ENCODE measurements at regions not wholly inside any gene's neighbourhood (a gene's known extent, or its start where the extent isn't known, plus 50 kb on each side); places are given as distances from the start of the nearest gene placed in this dataset.
"Not testable (repeated sequence)": the region's sequence is repeated elsewhere in the genome, so short reads cannot be mapped to it uniquely, and the experiment has no call there.

DNA sequence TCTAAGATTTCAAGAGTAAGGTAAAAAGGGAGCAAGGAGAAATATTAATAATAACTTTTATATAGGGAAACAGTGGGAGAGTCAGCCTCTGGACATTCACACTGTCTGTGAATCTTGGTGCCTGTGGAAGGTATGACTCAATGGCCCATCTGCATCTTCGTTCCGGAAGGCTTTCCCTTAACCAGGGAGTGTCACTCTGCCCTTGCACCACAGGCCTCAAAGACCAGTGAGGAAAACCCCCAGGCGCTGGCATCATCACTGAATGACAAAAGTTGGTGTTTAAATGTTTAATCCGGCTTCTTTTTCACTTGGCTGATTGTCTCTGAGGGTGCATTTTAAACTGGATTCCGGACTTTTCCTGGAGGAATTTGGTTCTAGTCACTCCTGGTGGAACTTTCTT is 522.4 kb upstream of the TLE4 start:
- no peak for DNase-seq

DNA sequence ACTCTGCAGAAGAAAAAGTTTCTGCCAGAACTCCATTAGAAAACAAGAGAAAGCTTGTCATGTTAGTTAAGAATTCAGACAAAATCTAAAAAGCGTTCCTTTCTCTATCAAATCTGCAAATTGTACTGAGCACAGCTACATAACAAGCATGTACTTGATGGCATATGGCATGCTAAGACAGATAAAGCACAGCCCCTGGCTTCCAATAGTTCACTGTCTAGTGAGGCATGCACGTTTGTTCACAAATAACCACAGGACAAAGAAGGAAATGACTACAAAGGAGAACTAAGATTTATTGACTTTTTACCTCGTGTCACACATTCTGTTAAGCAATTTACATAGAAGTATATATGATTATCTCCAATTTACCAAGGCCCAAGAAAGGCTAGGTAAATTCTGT is 518.2 kb upstream of the TLE4 start:
- DNase-seq = no peak

DNA sequence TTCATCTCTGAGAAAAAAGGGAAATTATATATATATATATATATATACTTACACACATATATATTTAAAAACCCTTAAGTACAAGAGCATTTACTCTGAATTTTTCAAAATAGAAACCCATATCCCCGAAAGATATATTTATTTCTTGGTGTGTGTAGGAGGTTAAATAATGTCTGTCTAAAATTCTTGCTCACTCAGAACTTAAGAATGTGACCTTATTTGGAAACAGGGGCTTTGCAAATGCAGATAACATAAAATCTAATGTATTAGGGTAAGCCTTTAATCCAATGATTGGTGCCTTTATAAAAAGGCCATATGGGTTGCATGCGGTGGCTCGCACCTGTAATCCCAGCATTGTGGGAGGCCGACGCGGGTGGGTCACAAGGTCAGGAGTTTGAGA is 517.3 kb upstream of the TLE4 start:
- DNase-seq = no peak

DNA sequence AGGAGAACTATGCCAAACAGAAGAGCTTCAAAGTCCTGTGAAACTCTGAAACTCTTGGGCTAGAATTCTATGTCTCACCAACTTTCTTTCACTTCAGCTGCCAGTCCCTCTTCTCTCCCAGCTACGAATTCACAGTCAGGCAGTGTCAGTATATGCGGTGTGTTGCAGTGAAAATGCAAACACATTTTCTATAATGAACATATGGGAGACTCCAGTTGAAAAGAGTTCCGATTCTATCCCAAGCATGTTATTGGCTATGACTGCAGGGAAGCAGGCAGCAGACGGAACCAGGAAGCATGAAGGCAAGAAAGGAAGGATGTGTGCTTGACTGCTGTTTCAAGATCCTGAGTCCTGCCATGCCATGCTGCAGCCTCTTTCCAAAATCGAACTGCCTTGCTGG is 515.7 kb upstream of the TLE4 start:
- no peak for DNase-seq

DNA sequence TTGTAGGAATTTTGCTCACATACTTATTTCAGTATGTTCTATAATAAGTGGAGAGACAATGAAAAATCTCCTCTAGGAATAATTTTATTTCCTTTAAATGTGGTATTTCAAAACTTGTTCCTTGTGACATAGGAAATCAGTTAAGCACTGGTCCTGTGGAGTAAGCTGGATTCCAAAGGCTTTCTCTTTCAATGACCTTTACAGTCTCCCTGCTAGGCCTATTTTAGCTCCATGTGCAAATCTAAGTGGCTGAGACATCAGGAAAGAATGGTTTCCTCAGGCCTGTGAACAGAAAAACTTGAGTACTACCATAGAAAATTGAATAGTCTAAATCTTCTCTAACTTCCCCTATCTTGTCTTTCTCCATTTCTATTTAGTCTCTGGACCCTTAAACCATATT is 514.2 kb upstream of the TLE4 start:
- no peak for DNase-seq

DNA sequence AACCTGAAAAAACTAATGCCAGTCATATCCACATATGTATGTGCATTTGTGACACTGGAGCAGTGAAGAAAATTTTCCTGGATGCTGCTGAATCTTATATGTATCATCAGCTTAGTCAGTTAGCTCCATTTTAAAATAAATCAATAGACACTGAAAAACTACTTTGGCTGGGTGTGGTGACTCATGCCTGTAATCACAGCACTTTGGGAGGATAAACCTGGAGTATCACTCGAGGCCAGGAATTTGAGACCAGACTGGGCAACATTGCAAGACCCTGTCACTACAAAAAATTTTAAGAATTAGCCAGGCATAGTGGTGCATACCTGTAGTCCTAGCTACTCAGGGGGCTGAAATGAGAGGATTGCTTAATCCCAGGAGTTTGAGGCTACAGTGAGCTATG is 511.0 kb upstream of the TLE4 start:
- DNase-seq = no peak

DNA sequence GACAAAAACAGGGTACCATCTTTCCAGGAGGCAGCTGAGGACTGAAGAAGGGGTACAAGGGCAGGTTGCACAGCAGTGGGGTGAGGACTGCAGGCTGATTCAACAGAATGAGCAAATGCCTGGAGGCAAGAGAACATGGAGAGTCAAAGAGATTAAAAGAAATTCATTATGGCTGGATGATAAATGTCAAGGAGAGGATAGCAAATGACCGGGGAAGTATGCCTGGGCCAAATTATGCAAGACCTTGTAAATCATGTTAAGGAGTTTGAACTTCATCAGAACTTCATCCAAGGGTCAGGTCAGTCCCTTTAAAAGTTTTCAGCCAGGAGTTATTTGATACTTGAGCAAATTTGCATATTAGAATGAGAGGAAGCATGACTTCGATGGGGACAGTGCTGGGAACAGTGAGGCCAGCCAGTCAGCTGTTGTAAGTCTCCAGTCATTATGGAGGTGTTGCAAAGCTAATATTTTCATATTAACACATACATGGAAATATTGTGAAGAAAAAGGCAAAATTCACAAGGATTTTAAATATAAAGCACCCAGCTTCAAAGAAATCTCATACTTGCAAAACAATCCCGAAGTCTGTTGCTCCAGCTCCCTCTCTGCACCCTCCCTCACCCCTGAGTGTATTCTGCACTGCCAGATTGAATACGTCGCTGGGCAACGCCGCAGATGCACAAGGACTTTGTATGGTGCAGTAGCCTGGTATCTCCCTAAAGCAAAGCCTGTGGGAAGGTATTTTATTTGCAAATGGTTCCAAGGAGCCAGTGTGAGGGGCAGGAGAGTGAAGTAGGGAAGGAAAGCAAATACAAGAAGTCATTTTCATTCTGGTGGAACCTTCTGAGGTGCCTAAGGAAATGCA is 509.8 kb upstream of the TLE4 start:
- DNase-seq = no peak

DNA sequence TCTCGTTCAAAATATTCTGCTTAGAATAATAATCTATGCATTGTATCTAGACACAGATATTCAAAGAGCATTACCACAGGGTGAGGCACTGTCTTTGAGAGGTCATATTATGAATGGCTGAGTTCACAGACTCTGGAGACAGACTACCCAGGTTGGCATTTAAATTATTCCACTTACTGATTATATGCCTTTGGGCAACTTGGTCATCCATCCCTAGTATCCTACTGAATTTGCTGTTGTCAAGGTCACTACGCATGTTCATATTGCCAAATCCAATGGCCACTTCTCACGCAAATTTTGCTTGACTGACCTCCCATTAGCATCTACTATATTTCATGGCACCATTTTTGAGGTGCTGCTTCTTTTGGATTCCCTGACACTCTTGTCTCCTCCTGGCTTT is 498.6 kb upstream of the TLE4 start:
- DNase-seq = no peak

DNA sequence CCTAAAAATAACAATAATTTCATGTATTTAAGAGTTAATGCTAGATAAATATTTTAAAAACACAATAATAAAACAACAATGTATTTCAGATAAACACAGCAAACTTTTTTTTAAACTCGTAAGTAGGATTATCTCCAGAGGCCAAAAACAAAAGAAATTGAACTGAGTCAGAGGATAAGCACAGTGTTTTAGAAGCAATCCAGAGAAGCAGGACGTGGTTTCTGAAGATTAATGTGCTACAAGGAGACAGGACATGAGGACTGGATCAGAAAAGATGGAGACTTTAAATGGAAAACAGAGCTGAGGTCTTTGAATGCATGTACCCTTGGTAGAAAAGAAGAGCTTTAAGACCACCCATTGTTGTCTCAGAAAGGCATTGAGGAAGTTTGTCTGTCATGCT is 491.2 kb upstream of the TLE4 start:
- DNase-seq = no peak

DNA sequence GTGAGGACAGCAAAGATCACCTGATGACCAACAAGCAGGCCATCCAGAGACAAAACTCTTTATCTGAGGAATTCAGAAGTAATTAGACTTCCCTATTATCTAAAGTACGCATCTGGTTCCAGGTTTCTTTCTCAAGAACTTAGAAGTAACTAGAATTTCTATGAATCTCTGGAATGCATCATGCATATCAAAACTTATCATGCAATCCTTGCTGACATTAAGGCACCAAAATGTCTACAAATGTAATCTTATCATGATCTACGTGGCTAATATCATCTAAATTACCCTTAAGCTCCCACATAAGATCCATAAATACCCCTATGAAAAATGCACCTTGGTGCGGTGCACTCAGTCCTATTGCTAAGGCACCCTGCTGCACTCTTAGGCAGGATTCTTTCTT is 488.1 kb upstream of the TLE4 start:
- no peak for DNase-seq

DNA sequence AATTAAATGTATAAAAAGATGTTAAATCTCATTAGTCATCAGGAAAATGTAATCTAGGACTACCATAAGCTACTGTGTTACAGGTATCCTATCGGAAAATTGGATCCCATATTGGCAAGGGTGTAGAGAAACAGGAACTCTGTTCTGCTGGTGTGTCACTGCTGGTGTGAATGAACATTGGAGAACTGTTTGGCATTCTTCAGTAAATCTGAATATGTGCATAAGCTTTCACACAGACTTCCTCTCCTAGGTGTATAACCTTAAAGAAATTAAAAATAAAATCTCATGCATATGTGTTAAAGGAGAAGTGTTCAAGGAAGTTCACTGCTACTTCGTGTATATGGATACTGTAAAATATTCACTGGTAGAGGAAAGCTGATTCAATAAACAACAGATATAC is 484.6 kb upstream of the TLE4 start:
- DNase-seq = no peak

DNA sequence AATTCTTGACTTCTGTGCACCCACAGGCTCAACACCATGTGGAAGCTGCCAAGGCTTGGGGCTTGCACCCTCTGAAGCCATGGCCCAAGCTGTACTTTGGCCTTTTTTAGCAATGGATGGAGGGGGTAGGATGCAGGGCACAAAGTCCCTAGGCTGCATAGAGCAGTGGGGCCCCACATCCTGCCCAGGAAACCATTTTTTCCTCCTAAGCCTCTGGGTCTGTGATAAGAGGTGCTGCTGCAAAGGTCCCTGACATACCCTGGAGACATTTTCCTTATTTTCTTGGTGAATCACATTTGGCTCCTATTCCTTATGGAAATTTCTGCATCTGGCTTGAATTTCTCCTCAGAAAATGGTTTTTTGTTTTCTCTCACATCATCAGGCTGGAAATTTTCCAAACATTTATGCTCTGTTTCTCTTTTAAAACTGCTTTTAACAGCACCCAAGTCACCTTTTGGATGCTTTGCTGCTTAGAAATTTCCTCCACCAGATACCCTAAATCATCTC is 482.7 kb upstream of the TLE4 start:
- no peak for DNase-seq

DNA sequence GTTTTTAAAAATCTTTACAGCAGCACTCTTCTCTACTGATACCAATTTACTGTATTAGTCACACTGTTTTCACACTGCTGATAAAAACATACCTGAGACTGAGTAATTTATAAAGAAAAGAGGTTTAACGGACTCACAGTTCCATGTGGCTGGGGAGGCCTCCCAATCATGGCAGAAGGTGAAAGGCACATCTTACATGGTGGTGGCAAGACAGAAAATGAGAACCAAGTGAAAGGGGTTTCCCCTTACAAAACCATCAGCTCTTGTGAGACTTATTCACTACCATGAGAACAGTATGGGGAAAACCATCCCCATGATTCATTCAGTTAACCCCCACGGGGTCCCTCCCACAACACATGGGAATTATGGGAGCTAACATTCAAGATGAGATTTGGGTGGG is 481.9 kb upstream of the TLE4 start:
- not testable (repeated sequence) for DNase-seq

DNA sequence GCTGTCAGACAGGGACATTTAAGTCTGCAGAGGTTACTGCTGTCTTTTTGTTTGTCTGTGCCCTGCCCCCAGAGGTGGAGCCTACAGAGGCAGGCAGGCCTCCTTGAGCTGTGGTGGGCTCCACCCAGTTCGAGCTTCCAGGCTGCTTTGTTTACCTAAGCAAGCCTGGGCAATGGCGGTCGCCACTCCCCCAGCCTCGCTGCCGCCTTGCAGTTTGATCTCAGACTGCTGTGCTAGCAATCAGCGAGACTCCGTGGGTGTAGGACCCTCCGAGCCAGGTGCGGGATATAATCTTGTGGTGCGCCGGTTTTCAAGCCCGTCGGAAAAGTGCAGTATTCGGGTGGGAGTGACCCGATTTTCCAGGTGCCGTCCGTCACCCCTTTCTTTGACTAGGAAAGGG is 468.5 kb upstream of the TLE4 start:
- DNase-seq = not testable (repeated sequence)

DNA sequence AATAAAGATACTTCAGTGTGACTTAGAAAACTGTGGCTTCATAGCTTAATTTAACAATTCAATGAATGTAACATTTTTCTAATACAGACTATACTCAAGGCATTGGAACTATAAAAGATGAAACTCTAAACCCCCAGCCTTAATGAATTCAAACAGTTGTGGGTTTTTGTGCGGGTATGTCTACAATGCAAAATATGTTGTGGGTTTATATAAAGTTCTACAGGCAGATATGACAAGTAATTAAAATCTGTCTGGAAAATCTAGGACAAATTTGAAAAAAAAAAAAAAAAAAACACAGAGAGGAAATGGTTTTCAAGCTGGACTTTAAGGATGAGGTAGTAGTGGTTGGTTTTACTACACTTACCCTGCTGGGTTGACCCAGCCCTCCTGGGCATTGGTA is 467.5 kb upstream of the TLE4 start:
- no peak for DNase-seq

DNA sequence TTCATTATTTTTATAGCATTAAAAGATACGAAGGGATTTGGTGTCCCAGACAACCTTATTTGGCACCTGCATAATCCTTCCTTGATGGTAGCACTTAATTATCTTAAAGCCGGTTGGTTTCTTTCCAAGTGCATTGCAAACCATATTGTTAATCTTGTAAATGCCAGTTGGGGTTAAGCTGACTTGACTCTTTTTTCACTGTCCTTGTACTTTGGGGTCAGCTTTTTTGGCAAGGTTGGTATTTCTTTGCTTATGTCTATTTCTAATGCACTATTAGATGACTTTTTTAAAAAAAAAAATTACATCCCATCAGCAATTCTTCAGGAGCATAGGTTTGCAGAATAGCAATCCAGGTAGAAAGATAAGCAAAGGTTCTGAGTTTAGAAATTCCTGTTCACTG is 466.8 kb upstream of the TLE4 start:
- no peak for DNase-seq

DNA sequence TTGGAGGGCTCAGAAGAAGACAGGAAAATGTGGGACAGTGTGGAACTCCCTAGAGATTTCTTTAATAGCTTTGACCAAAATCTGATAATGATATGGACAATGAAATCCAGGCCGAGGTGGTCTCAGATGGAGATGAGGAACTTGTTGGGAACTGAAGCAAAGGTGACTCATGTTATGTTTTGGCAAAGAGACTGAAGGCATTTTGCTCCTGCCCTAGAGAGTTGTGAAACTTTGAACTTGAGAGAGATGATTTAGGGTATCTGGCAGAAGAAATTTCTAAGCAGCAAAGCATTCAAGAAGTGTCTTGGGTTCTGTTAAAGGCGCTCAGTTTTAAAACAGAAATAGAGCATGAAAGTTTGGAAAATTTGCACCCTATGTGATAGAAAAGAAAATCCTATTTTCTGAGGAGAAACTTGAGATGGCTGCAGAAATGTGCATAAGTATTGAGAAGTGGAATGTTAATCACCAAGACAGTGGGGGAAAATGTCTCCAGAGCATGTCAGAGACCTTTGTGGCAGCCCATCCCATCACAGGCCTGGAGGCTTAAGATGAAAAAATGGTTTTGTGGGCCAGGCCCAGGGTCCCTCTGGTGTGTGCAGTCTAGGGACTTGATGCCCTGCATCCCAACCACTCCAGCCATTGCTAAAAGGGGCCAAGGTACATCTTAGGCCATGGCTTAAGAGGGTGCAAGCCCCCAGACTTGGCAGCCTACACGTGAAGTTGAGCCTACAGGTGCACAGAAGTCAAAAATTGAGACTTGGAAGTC is 463.7 kb upstream of the TLE4 start:
- DNase-seq = no peak

DNA sequence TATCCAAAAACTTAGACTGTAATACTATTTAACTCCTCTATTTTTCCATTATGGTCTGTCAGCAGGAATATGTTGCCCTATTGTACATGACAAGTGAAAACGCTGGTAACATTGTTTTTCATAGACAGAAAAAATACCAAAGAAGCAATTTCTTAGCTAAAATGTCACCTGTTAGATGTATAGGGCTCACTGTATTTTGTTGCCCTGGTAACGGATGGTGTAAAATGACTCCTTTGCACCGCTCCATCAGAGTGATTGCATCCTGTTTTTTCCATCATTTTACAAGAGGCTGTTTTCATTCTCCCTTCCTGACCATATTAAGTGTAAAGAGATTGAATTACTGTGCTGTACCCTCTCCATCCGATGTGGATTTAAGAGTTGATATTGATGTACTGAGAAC is 460.1 kb upstream of the TLE4 start:
- DNase-seq = no peak

DNA sequence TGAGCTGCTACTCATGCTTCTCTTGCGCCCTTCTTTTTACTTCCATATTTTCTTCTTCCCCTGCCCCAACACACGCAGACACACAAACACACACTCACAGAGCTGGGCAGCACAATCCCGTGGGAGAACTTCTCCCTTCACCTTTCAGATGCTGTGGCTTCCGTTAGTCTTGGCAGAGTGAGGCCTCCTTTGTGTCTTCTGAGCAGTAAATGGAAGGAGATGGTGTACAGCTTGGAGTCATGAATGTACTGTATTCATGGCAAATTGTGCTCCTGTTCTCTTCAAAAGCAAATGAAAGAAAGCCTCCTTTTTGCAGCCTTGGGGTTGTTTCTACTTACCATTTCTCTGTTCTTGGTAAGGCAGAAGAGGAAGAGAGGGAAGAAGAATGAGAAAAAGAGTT is 456.6 kb upstream of the TLE4 start:
- no peak for DNase-seq

DNA sequence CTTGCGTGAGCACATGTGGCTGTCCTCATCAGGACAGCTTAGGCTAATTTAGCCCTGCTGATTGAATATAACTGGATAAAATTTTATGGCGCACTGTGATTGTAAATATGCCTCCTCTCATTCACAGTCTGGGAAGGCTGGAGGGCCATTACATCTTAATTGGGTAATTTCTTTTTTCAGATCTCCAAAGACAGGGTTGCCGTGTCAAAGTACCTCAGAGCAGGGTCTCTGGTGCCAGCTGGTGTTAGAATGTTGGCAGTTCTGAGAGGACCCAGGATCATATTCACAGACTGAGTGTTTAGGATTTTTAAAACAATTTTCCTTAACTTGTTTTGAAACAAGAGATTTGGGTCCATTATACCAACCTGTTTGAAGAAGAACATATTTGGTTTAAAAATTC is 455.7 kb upstream of the TLE4 start:
- no peak for DNase-seq

DNA sequence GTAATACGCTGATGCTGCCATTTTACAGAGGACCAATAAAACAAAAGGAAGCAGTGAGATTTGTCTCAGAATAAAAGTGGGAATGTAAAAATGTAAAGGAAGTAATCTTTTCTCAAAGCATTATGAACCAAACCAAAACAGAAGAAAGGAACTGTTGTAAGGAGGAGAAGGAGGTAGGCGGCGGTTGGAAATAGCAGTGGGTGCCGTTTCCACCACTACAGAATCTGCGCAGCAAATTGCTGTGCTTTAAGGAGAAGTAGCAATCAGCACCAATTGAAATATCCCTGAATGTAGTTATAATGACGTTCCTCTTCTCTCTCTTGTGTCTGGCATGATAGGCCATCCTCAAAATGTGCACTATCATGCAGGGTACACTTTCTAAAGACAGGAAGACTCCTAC is 455.1 kb upstream of the TLE4 start:
- no peak for DNase-seq

DNA sequence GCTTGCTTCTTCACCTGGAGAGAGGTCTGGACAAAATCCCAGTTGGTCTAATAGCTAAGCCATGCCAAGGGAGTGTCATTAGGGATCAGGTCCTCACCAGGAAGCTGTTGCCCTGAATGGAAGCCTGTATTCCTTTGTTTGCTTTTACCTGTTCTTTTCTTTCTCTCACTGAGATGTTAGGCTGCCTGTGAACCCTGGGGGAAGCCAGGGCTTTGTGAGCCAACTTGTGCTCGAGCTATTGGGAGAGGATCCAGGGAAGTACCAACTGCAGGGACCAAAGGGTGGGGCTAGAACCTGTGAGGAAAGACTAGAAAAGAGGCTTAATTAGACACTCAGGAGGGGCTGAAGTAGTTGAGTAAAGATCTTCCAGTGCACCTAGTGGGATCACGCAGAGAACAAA is 451.2 kb upstream of the TLE4 start:
- no peak for DNase-seq

DNA sequence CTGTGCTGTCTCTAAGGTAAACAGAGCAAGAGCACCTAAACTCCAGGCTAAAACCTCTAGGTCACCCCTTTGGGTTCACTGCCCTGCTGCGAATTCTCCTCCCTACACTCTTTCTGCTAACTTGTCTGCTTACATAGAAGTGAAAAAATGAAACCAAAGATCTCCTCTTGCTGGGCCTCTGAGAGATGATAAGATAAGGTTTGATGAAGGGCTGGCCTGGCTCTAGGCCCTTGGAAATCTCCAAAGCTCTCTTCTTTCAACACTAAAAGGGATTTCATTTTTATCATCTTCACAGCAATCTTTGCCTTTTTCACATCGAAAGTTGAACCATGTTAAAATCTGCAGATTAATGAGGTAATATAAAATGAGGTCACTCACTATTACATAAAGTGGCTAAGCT is 450.8 kb upstream of the TLE4 start:
- DNase-seq = no peak

DNA sequence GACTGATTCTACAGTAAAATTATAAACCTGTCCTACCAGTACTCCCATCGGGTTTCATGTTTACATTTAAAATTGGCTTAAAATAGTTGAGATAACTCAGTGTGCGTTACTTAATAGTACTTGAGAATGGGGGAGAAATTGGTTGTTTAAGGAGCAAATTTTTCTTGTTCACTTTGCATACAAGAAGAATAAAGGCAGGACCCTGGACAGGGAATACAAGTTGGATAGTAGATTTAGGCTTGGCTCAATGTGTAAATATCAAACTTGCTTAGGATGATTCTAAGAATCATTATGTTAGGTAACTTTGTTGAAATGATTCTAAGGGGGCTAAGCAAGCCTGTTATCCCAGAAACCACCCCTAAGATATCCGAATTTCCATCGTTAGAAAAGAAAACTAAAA is 448.4 kb upstream of the TLE4 start:
- DNase-seq = no peak
